Activated naive CD8-positive, alpha-beta T cell treated with anti-CD3 and anti-CD28 coated beads, Interleukin-2, amount 50 U/mL, for 24 hours (primary cell): ENCODE measurements at regions not wholly inside any gene's neighbourhood (a gene's known extent, or its start where the extent isn't known, plus 50 kb on each side); places are given as distances from the start of the nearest gene placed in this dataset.
A peak's percentile ranks its signal among the peaks of the same experiment; 100 is the strongest.
"Not testable (repeated sequence)": the region's sequence is repeated elsewhere in the genome, so short reads cannot be mapped to it uniquely, and the experiment has no call there.

Source experiments
- ATAC-seq: fragments of 150-1000 bp; cut with Tn5 transposase; one replicate; pipeline ENCODE4 v1.10.0; 2021
- DNase-seq: peaks from one replicate; pipeline ENCODE4 v3.0.0; 2021
- H3K27ac Mint-ChIP-seq: one replicate; pipeline ENCODE4 v1.8.0; 2021; ENCODE audit warnings: mild to moderate bottlenecking, mixed read lengths
- H3K27me3 Mint-ChIP-seq: one replicate; pipeline ENCODE4 v1.8.0; 2021; ENCODE audit warnings: mixed read lengths
- H3K36me3 Mint-ChIP-seq: one replicate; pipeline ENCODE4 v1.8.0; 2021; ENCODE audit warnings: low read depth, mixed read lengths
- H3K4me1 Mint-ChIP-seq: one replicate; pipeline ENCODE4 v1.8.0; 2021; ENCODE audit warnings: mixed read lengths
- H3K4me3 Mint-ChIP-seq: one replicate; pipeline ENCODE4 v1.8.0; 2021; ENCODE audit warnings: mild to moderate bottlenecking, moderate library complexity, mixed read lengths
- H3K9me3 Mint-ChIP-seq: one replicate; pipeline ENCODE4 v1.8.0; 2021; ENCODE audit warnings: mixed read lengths

- no peak for DNase-seq
- no peaks in the 10 kb centered on the region for H3K27me3 Mint-ChIP-seq
- H3K36me3 Mint-ChIP-seq = no peaks in the 10 kb centered on the region
- no peak for ATAC-seq
- H3K4me3 Mint-ChIP-seq = no peak overlapping the region
- no peaks in the 10 kb centered on the region for H3K9me3 Mint-ChIP-seq
- H3K27ac Mint-ChIP-seq = no peak overlapping the region
- no peaks in the 10 kb centered on the region for H3K4me1 Mint-ChIP-seq
Measured at GRCh38 chrX:27241981-27242380, 221.2 kb downstream of the PPP4R3C start.

- H3K4me1 Mint-ChIP-seq, H3K9me3 Mint-ChIP-seq, H3K36me3 Mint-ChIP-seq, H3K27ac Mint-ChIP-seq, DNase-seq, ATAC-seq, H3K4me3 Mint-ChIP-seq, H3K27me3 Mint-ChIP-seq: not testable (repeated sequence)
Measured at GRCh38 chrX:27240042-27240441, 223.1 kb downstream of the PPP4R3C start.

- H3K27ac Mint-ChIP-seq = no peak overlapping the region
- H3K9me3 Mint-ChIP-seq = no peaks in the 10 kb centered on the region
- H3K4me3 Mint-ChIP-seq = no peak overlapping the region
- H3K27me3 Mint-ChIP-seq = no peaks in the 10 kb centered on the region
- no peaks in the 10 kb centered on the region for H3K4me1 Mint-ChIP-seq
- DNase-seq (no peak), ATAC-seq (no peak)
- H3K36me3 Mint-ChIP-seq = no peaks in the 10 kb centered on the region
Measured at GRCh38 chrX:27236681-27237080, 226.5 kb downstream of the PPP4R3C start.

GRCh38 chrX:27229721-27230120, 233.4 kb downstream of the PPP4R3C start:
- H3K27me3 Mint-ChIP-seq = no peaks in the 10 kb centered on the region
- H3K9me3 Mint-ChIP-seq = no peaks in the 10 kb centered on the region
- no peak overlapping the region for H3K27ac Mint-ChIP-seq
- no peak overlapping the region for H3K4me3 Mint-ChIP-seq
- DNase-seq (no peak), ATAC-seq (no peak)
- H3K4me1 Mint-ChIP-seq = no peaks in the 10 kb centered on the region
- H3K36me3 Mint-ChIP-seq = no peaks in the 10 kb centered on the region

- DNase-seq (no peak), ATAC-seq (no peak)
- Mint-ChIP-seq H3K27ac (no peak overlapping the region), H3K4me1 (no peaks in the 10 kb centered on the region), H3K27me3 (no peaks in the 10 kb centered on the region), H3K36me3 (no peaks in the 10 kb centered on the region), H3K4me3 (no peak overlapping the region), H3K9me3 (no peaks in the 10 kb centered on the region)
Measured at GRCh38 chrX:27222661-27223060, 240.5 kb downstream of the PPP4R3C start.

GRCh38 chrX:27186671-27187070, 276.5 kb downstream of the PPP4R3C start:
- Mint-ChIP-seq H3K4me3 (no peak overlapping the region), H3K36me3 (no peaks in the 10 kb centered on the region), H3K27me3 (no peaks in the 10 kb centered on the region), H3K27ac (no peak overlapping the region), H3K9me3 (no peaks in the 10 kb centered on the region), H3K4me1 (no peaks in the 10 kb centered on the region)
- DNase-seq = peak; percentile 3
- no peak for ATAC-seq

- H3K36me3 Mint-ChIP-seq = no peaks in the 10 kb centered on the region
- H3K4me1 Mint-ChIP-seq = no peaks in the 10 kb centered on the region
- H3K4me3 Mint-ChIP-seq = no peak overlapping the region
- no peak overlapping the region for H3K27ac Mint-ChIP-seq
- no peaks in the 10 kb centered on the region for H3K9me3 Mint-ChIP-seq
- DNase-seq (no peak), ATAC-seq (no peak)
- no peaks in the 10 kb centered on the region for H3K27me3 Mint-ChIP-seq
Measured at GRCh38 chrX:27163236-27163635, 299.9 kb downstream of the PPP4R3C start.

GRCh38 chrX:27162496-27162895, 300.6 kb downstream of the PPP4R3C start:
- no peak for DNase-seq
- ATAC-seq = no peak
- no peaks in the 10 kb centered on the region for H3K27me3 Mint-ChIP-seq
- no peaks in the 10 kb centered on the region for H3K36me3 Mint-ChIP-seq
- H3K9me3 Mint-ChIP-seq = no peaks in the 10 kb centered on the region
- H3K4me3 Mint-ChIP-seq = no peak overlapping the region
- no peak overlapping the region for H3K27ac Mint-ChIP-seq
- H3K4me1 Mint-ChIP-seq = no peaks in the 10 kb centered on the region

- not testable (repeated sequence) for H3K27me3 Mint-ChIP-seq, ATAC-seq, H3K27ac Mint-ChIP-seq, DNase-seq, H3K4me3 Mint-ChIP-seq, H3K36me3 Mint-ChIP-seq, H3K4me1 Mint-ChIP-seq, H3K9me3 Mint-ChIP-seq
Measured at GRCh38 chrX:27156921-27157320, 306.2 kb downstream of the PPP4R3C start.

GRCh38 chrX:27136325-27136724, 326.8 kb downstream of the PPP4R3C start:
- H3K4me1 Mint-ChIP-seq = no peaks in the 10 kb centered on the region
- no peaks in the 10 kb centered on the region for H3K36me3 Mint-ChIP-seq
- H3K4me3 Mint-ChIP-seq = no peak overlapping the region
- no peaks in the 10 kb centered on the region for H3K27me3 Mint-ChIP-seq
- ATAC-seq (no peak), DNase-seq (no peak)
- no peak overlapping the region for H3K27ac Mint-ChIP-seq
- no peaks in the 10 kb centered on the region for H3K9me3 Mint-ChIP-seq

GRCh38 chrX:27132862-27133261, 330.3 kb downstream of the PPP4R3C start:
- ATAC-seq = no peak
- no peak overlapping the region for H3K4me3 Mint-ChIP-seq
- H3K36me3 Mint-ChIP-seq = no peaks in the 10 kb centered on the region
- H3K27ac Mint-ChIP-seq = no peak overlapping the region
- no peak for DNase-seq
- no peaks in the 10 kb centered on the region for H3K27me3 Mint-ChIP-seq
- H3K9me3 Mint-ChIP-seq = no peaks in the 10 kb centered on the region
- no peaks in the 10 kb centered on the region for H3K4me1 Mint-ChIP-seq

GRCh38 chrX:27087176-27087575, 376.0 kb downstream of the PPP4R3C start:
- DNase-seq, H3K27ac Mint-ChIP-seq, H3K27me3 Mint-ChIP-seq, ATAC-seq, H3K4me3 Mint-ChIP-seq, H3K4me1 Mint-ChIP-seq, H3K36me3 Mint-ChIP-seq, H3K9me3 Mint-ChIP-seq: not testable (repeated sequence)

GRCh38 chrX:27086237-27086636, 376.9 kb downstream of the PPP4R3C start:
- Mint-ChIP-seq H3K4me1 (no peaks in the 10 kb centered on the region), H3K36me3 (no peaks in the 10 kb centered on the region), H3K9me3 (no peaks in the 10 kb centered on the region), H3K27me3 (no peaks in the 10 kb centered on the region), H3K4me3 (no peak overlapping the region), H3K27ac (no peak overlapping the region)
- ATAC-seq (no peak), DNase-seq (no peak)

GRCh38 chrX:27085346-27085745, 377.8 kb downstream of the PPP4R3C start:
- DNase-seq = no peak
- H3K27ac Mint-ChIP-seq = no peak overlapping the region
- no peaks in the 10 kb centered on the region for H3K27me3 Mint-ChIP-seq
- no peaks in the 10 kb centered on the region for H3K36me3 Mint-ChIP-seq
- no peaks in the 10 kb centered on the region for H3K4me1 Mint-ChIP-seq
- no peak for ATAC-seq
- H3K4me3 Mint-ChIP-seq = no peak overlapping the region
- H3K9me3 Mint-ChIP-seq = no peaks in the 10 kb centered on the region

- Mint-ChIP-seq H3K9me3 (peaks cover 5% of the 10 kb centered on the region), H3K27me3 (no peaks in the 10 kb centered on the region), H3K4me3 (no peak overlapping the region), H3K4me1 (no peaks in the 10 kb centered on the region), H3K27ac (no peak overlapping the region), H3K36me3 (no peaks in the 10 kb centered on the region)
- ATAC-seq (no peak), DNase-seq (no peak)
Measured at GRCh38 chrX:27078371-27078770, 384.8 kb downstream of the PPP4R3C start.

- ATAC-seq = no peak
- no peak for DNase-seq
- H3K27ac Mint-ChIP-seq = no peak overlapping the region
- no peaks in the 10 kb centered on the region for H3K9me3 Mint-ChIP-seq
- no peaks in the 10 kb centered on the region for H3K27me3 Mint-ChIP-seq
- H3K4me3 Mint-ChIP-seq = no peak overlapping the region
- H3K4me1 Mint-ChIP-seq = no peaks in the 10 kb centered on the region
- no peaks in the 10 kb centered on the region for H3K36me3 Mint-ChIP-seq
Measured at GRCh38 chrX:27057883-27058282, 405.3 kb downstream of the PPP4R3C start.
